Hematopoietic multipotent progenitor cell treated with erythropoietin and hydrocortisone succinate and interleukin-3 and kit ligand, for 8 days (in vitro differentiated cells): ENCODE measurements at regions not wholly inside any gene's neighbourhood (a gene's known extent, or its start where the extent isn't known, plus 50 kb on each side); places are given as distances from the start of the nearest gene placed in this dataset.
A peak's percentile ranks its signal among the peaks of the same experiment; 100 is the strongest.

Experiments
- DNase-seq: peaks from one replicate; pipeline ENCODE4 v3.0.0-alpha.2; 2015

- DNase-seq: peak; percentile 14
These were observed 133.4 kb upstream of the SLC30A5 start for GRCh38 chr5:68960456-68960855.

GRCh38 chr5:68960961-68961360 lies 132.9 kb upstream of the SLC30A5 start:
- no peak for DNase-seq

- DNase-seq: no peak
These were observed 132.1 kb upstream of the SLC30A5 start for GRCh38 chr5:68961762-68962161.

GRCh38 chr5:68962757-68963484 lies 130.9 kb upstream of the SLC30A5 start:
- DNase-seq: peak; percentile 45

- DNase-seq: no peak
These were observed 129.1 kb upstream of the SLC30A5 start for GRCh38 chr5:68964679-68965078.

GRCh38 chr5:68965926-68966325 lies 127.9 kb upstream of the SLC30A5 start:
- no peak for DNase-seq

- DNase-seq: no peak
These were observed 127.2 kb upstream of the SLC30A5 start for GRCh38 chr5:68966596-68966995.

GRCh38 chr5:68968429-68968828 lies 125.4 kb upstream of the SLC30A5 start:
- DNase-seq: no peak

- no peak for DNase-seq
These were observed 123.2 kb upstream of the SLC30A5 start for GRCh38 chr5:68970617-68971016.

GRCh38 chr5:68973696-68974095 lies 120.1 kb upstream of the SLC30A5 start:
- no peak for DNase-seq

- no peak for DNase-seq
These were observed 110.8 kb upstream of the SLC30A5 start for GRCh38 chr5:68983043-68983442.

- DNase-seq: no peak
These were observed 109.9 kb upstream of the SLC30A5 start for GRCh38 chr5:68983959-68984358.

- DNase-seq: no peak
These were observed 102.3 kb upstream of the SLC30A5 start for GRCh38 chr5:68991279-68992084.

GRCh38 chr5:68994645-68995044 lies 99.2 kb upstream of the SLC30A5 start:
- no peak for DNase-seq

- DNase-seq: no peak
These were observed 97.8 kb upstream of the SLC30A5 start for GRCh38 chr5:68995845-68996545.

GRCh38 chr5:68999181-68999580 lies 94.6 kb upstream of the SLC30A5 start:
- no peak for DNase-seq

- DNase-seq: no peak
These were observed 93.4 kb upstream of the SLC30A5 start for GRCh38 chr5:69000216-69000919.

- DNase-seq: no peak
These were observed 92.9 kb upstream of the SLC30A5 start for GRCh38 chr5:69000949-69001348.

- no peak for DNase-seq
These were observed 92.2 kb upstream of the SLC30A5 start for GRCh38 chr5:69001627-69002026.

GRCh38 chr5:69004127-69004526 lies 89.7 kb upstream of the SLC30A5 start:
- DNase-seq: no peak

- no peak for DNase-seq
These were observed 89.1 kb upstream of the SLC30A5 start for GRCh38 chr5:69004676-69005075.

GRCh38 chr5:69006030-69006429 lies 87.8 kb upstream of the SLC30A5 start:
- DNase-seq: no peak

GRCh38 chr5:69007163-69007562 lies 86.7 kb upstream of the SLC30A5 start:
- DNase-seq: no peak
